Glomerular visceral epithelial cell (primary cell): ENCODE measurements at regions not wholly inside any gene's neighbourhood (a gene's known extent, or its start where the extent isn't known, plus 50 kb on each side); places are given as distances from the start of the nearest gene placed in this dataset.

ENCODE experiments used
- DNase-seq: peaks from one replicate; pipeline ENCODE4 v3.0.0-alpha.2; 2016; ENCODE audit errors: extremely low spot score

GRCh38 chr7:130995252-130996081 lies 261.5 kb upstream of the KLF14 start:
- DNase-seq: no peak

- no peak for DNase-seq
These were observed 262.3 kb upstream of the KLF14 start for GRCh38 chr7:130996205-130996832.

GRCh38 chr7:130996833-130997231 lies 262.8 kb upstream of the KLF14 start:
- DNase-seq: peak; percentile 9

- peak; percentile 51 for DNase-seq
These were observed 265.1 kb upstream of the KLF14 start for GRCh38 chr7:130998993-130999602.

GRCh38 chr7:130999926-131000325 lies 265.9 kb upstream of the KLF14 start:
- no peak for DNase-seq

- DNase-seq: no peak
These were observed 266.4 kb upstream of the KLF14 start for GRCh38 chr7:131000389-131000788.

GRCh38 chr7:131000873-131001272 lies 266.9 kb upstream of the KLF14 start:
- DNase-seq: no peak

- DNase-seq: no peak
These were observed 268.6 kb upstream of the KLF14 start for GRCh38 chr7:131002600-131002999.

- DNase-seq: no peak
These were observed 269.6 kb upstream of the KLF14 start for GRCh38 chr7:131003634-131004033.

- no peak for DNase-seq
These were observed 270.4 kb upstream of the KLF14 start for GRCh38 chr7:131004371-131004770.

- peak; percentile 75 for DNase-seq
These were observed 273.7 kb upstream of the KLF14 start for GRCh38 chr7:131007439-131008330.

- DNase-seq: no peak
These were observed 275.1 kb upstream of the KLF14 start for GRCh38 chr7:131008840-131009711.

GRCh38 chr7:131010029-131010716 lies 276.2 kb upstream of the KLF14 start:
- no peak for DNase-seq

GRCh38 chr7:131010717-131011431 lies 276.9 kb upstream of the KLF14 start:
- DNase-seq: no peak

- DNase-seq: no peak
These were observed 277.4 kb upstream of the KLF14 start for GRCh38 chr7:131011432-131011742.

- peak; percentile 78 for DNase-seq
These were observed 278.0 kb upstream of the KLF14 start for GRCh38 chr7:131011976-131012375.

- peak; percentile 58 for DNase-seq
These were observed 278.5 kb upstream of the KLF14 start for GRCh38 chr7:131012477-131013031.

- peak; percentile 60 for DNase-seq
These were observed 279.7 kb upstream of the KLF14 start for GRCh38 chr7:131013716-131014115.

- no peak for DNase-seq
These were observed 281.1 kb upstream of the KLF14 start for GRCh38 chr7:131014906-131015656.
